ENCODE measurements at regions not wholly inside any gene's neighbourhood (a gene's known extent, or its start where the extent isn't known, plus 50 kb on each side); places are given as distances from the start of the nearest gene placed in this dataset.

- WGBS (ENCODE audit: low lambda C conversion rate), result 3% methylated on average over 1 of the region's 1 CpG
- no peaks in the 10 kb centered on the region for H3K36me3 ChIP-seq (replicated peaks in 1 of 2; ENCODE audit: control insufficient read depth in 1 of 2, insufficient read depth in 2 of 2, low read length in 1 of 2)
- no peak overlapping the region for H2AFZ ChIP-seq (ENCODE audit: low read depth)
- H3K9me2 ChIP-seq, result no peaks in the 10 kb centered on the region
- H3K4me3 ChIP-seq (ENCODE audit: low read depth in 2 of 2, low read length in 1 of 2), result no peak overlapping the region
- no peaks in the 10 kb centered on the region for H3K4me1 ChIP-seq (ENCODE audit: control insufficient read depth in 1 of 2, insufficient read depth in 2 of 2, low read depth in 1 of 2, low read length in 1 of 2)
- no peak overlapping the region for H3K9ac ChIP-seq
- no peaks in the 10 kb centered on the region for H3K79me2 ChIP-seq (ENCODE audit: insufficient read depth)
- POLR2A ChIA-PET, result no interaction called here
- TF ChIP-seq MEF2A (IDR thresholded peaks at IDR 0.05; ENCODE audit: borderline replicate concordance, low read depth) (no peak), CHD2 (IDR thresholded peaks at IDR 0.05; ENCODE audit: low read length, partially characterized antibody) (no peak), RAD21 (IDR thresholded peaks at IDR 0.05; ENCODE audit: low read length) (no peak), POLR2AphosphoS5 (IDR thresholded peaks at IDR 0.05; ENCODE audit: low read depth, low read length) (no peak), FOSL2 (IDR thresholded peaks at IDR 0.05; ENCODE audit: borderline replicate concordance, low read depth) (no peak), ELF1 (IDR thresholded peaks at IDR 0.05) (no peak), MXI1 (IDR thresholded peaks at IDR 0.05; ENCODE audit: low read depth, low read length) (no peak), MAX (IDR thresholded peaks at IDR 0.05; ENCODE audit: low read depth) (no peak)
- no peak overlapping the region for H3K4me2 ChIP-seq
- no peaks in the 10 kb centered on the region for H4K20me1 ChIP-seq (ENCODE audit: insufficient read depth)
- no peak overlapping the region for H3K27ac ChIP-seq (ENCODE audit: low read depth in 2 of 2, low read length in 1 of 2)
- CTCF ChIA-PET, result no interaction called here
- no peaks in the 10 kb centered on the region for H3F3A ChIP-seq (replicated peaks; ENCODE audit: insufficient read depth)
- no peaks in the 10 kb centered on the region for H3K27me3 ChIP-seq (ENCODE audit: insufficient read depth)
- DNase-seq, result no peak
- H3K9me3 ChIP-seq, result no peaks in the 10 kb centered on the region
Observed at GRCh38 chrX:3218442-3218841, 128.0 kb downstream of the MXRA5 start.

GRCh38 chrX:3216581-3217180 lies 129.8 kb downstream of the MXRA5 start:
- Histone ChIP-seq H3K27me3 (ENCODE audit: insufficient read depth) (no peaks in the 10 kb centered on the region), H3K4me1 (ENCODE audit: control insufficient read depth in 1 of 2, insufficient read depth in 2 of 2, low read depth in 1 of 2, low read length in 1 of 2) (no peaks in the 10 kb centered on the region), H3K79me2 (ENCODE audit: insufficient read depth) (no peaks in the 10 kb centered on the region), H3K36me3 (replicated peaks in 1 of 2; ENCODE audit: control insufficient read depth in 1 of 2, insufficient read depth in 2 of 2, low read length in 1 of 2) (no peaks in the 10 kb centered on the region), H3F3A (replicated peaks; ENCODE audit: insufficient read depth) (no peaks in the 10 kb centered on the region), H3K4me2 (no peak overlapping the region), H4K20me1 (ENCODE audit: insufficient read depth) (no peaks in the 10 kb centered on the region), H3K27ac (ENCODE audit: low read depth in 2 of 2, low read length in 1 of 2) (no peak overlapping the region), H3K9me3 (no peaks in the 10 kb centered on the region), H3K4me3 (ENCODE audit: low read depth in 2 of 2, low read length in 1 of 2) (no peak overlapping the region), H3K9me2 (no peaks in the 10 kb centered on the region), H2AFZ (ENCODE audit: low read depth) (no peak overlapping the region), H3K9ac (no peak overlapping the region)
- POLR2A ChIA-PET, result no interaction called here
- CTCF ChIA-PET, result no interaction called here
- no peak for TF ChIP-seq PBX3 (IDR thresholded peaks at IDR 0.05)
- no peak for TF ChIP-seq TAF1 (IDR thresholded peaks at IDR 0.05; ENCODE audit: borderline replicate concordance, low read depth, low read length)
- no peak for TF ChIP-seq MAX (IDR thresholded peaks at IDR 0.05; ENCODE audit: low read depth)
- TF ChIP-seq, protein P1, sequence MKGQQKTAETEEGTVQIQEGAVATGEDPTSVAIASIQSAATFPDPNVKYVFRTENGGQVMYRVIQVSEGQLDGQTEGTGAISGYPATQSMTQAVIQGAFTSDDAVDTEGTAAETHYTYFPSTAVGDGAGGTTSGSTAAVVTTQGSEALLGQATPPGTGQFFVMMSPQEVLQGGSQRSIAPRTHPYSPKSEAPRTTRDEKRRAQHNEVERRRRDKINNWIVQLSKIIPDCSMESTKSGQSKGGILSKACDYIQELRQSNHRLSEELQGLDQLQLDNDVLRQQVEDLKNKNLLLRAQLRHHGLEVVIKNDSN (IDR thresholded peaks at IDR 0.05; ENCODE audit: borderline replicate concordance, low read depth), result no peak
- DNase-seq, result no peak
- 11% methylated on average over 5 of the region's 5 CpGs for WGBS (ENCODE audit: low lambda C conversion rate)

Data from SK-N-SH (cell line).